IPS-20b (cell line): ENCODE measurements at regions not wholly inside any gene's neighbourhood (a gene's known extent, or its start where the extent isn't known, plus 50 kb on each side); places are given as distances from the start of the nearest gene placed in this dataset.
"Not testable (repeated sequence)": the region's sequence is repeated elsewhere in the genome, so short reads cannot be mapped to it uniquely, and the experiment has no call there.

ENCODE experiments used
- H3K27ac ChIP-seq: one replicate; pipeline ENCODE4 v1.5.1; 2013; ENCODE audit warnings: low read length
- H3K27me3 ChIP-seq: 2 replicates; pipeline ENCODE4 v1.6.1; 2013; ENCODE audit warnings: mild to moderate bottlenecking, low read length, inconsistent platforms; ENCODE audit not compliant: insufficient read depth
- H3K36me3 ChIP-seq: 2 replicates; pipeline ENCODE4 v1.6.1; 2013; ENCODE audit warnings: low read depth, mild to moderate bottlenecking, inconsistent platforms, low read length, moderate library complexity; ENCODE audit not compliant: insufficient read depth
- H3K4me1 ChIP-seq: 2 replicates; pipeline ENCODE4 v1.6.1; 2013; ENCODE audit warnings: mild to moderate bottlenecking, control low read depth, inconsistent platforms, low read length, moderate library complexity; ENCODE audit not compliant: insufficient read depth
- H3K4me3 ChIP-seq: 2 replicates; pipeline ENCODE4 v1.5.1; 2013; ENCODE audit warnings: mild to moderate bottlenecking, low read length, inconsistent platforms
- H3K9ac ChIP-seq: 2 replicates; pipeline ENCODE4 v1.6.1; 2013; ENCODE audit warnings: low read depth, mild to moderate bottlenecking, inconsistent platforms, low read length, moderate library complexity
- H3K9me3 ChIP-seq: 2 replicates; pipeline ENCODE4 v1.6.1; 2013; ENCODE audit warnings: mild to moderate bottlenecking, low read depth, low read length, inconsistent platforms; ENCODE audit not compliant: insufficient read depth

- H3K27me3 ChIP-seq: no peaks in the 10 kb centered on the region
- H3K9ac ChIP-seq: no peak overlapping the region
- peaks cover 2% of the 10 kb centered on the region; the same call in 1 of the 2 replicates for H3K4me1 ChIP-seq
- no peak overlapping the region for H3K27ac ChIP-seq
- H3K4me3 ChIP-seq: no peak overlapping the region
- no peaks in the 10 kb centered on the region for H3K9me3 ChIP-seq
- no peaks in the 10 kb centered on the region for H3K36me3 ChIP-seq
Measured at GRCh38 chr13:24998433-24998832, 97.5 kb upstream of the PABPC3 start.

- Histone ChIP-seq H3K9me3 (no peaks in the 10 kb centered on the region), H3K4me3 (no peak overlapping the region), H3K4me1 (peaks cover 2% of the 10 kb centered on the region; the same call in 1 of the 2 replicates), H3K9ac (no peak overlapping the region), H3K36me3 (no peaks in the 10 kb centered on the region), H3K27me3 (no peaks in the 10 kb centered on the region), H3K27ac (no peak overlapping the region)
Measured at GRCh38 chr13:25001476-25002206, 94.3 kb upstream of the PABPC3 start.

- not testable (repeated sequence) for H3K36me3 ChIP-seq, H3K27me3 ChIP-seq, H3K27ac ChIP-seq, H3K4me3 ChIP-seq, H3K4me1 ChIP-seq, H3K9me3 ChIP-seq, H3K9ac ChIP-seq
Measured at GRCh38 chr13:25002311-25002710, 93.6 kb upstream of the PABPC3 start.

GRCh38 chr13:25004489-25004888 lies 91.4 kb upstream of the PABPC3 start:
- not testable (repeated sequence) for H3K36me3 ChIP-seq, H3K4me1 ChIP-seq, H3K27ac ChIP-seq, H3K4me3 ChIP-seq, H3K9ac ChIP-seq, H3K27me3 ChIP-seq, H3K9me3 ChIP-seq

- not testable (repeated sequence) for H3K27ac ChIP-seq, H3K9ac ChIP-seq, H3K4me1 ChIP-seq, H3K9me3 ChIP-seq, H3K27me3 ChIP-seq, H3K36me3 ChIP-seq
- H3K4me3 ChIP-seq: peak overlapping the region; percentile 11; the same call in 1 of the 2 replicates
Measured at GRCh38 chr13:25005050-25005497, 90.9 kb upstream of the PABPC3 start.

GRCh38 chr13:25007389-25007788 lies 88.5 kb upstream of the PABPC3 start:
- not testable (repeated sequence) for H3K27me3 ChIP-seq, H3K9ac ChIP-seq, H3K27ac ChIP-seq, H3K9me3 ChIP-seq, H3K4me3 ChIP-seq, H3K4me1 ChIP-seq, H3K36me3 ChIP-seq

- not testable (repeated sequence) for H3K9ac ChIP-seq, H3K4me1 ChIP-seq, H3K27ac ChIP-seq, H3K36me3 ChIP-seq, H3K4me3 ChIP-seq, H3K9me3 ChIP-seq
- peaks cover 29% of the 10 kb centered on the region for H3K27me3 ChIP-seq
Measured at GRCh38 chr13:25014398-25014973, 81.5 kb upstream of the PABPC3 start.

- H3K4me3 ChIP-seq, H3K9ac ChIP-seq, H3K9me3 ChIP-seq: not testable (repeated sequence)
Measured at GRCh38 chr13:25017176-25017575, 78.8 kb upstream of the PABPC3 start.

GRCh38 chr13:25017808-25018728 lies 77.9 kb upstream of the PABPC3 start:
- H3K27ac ChIP-seq, H3K36me3 ChIP-seq, H3K9ac ChIP-seq, H3K4me1 ChIP-seq, H3K9me3 ChIP-seq: not testable (repeated sequence)
- Histone ChIP-seq H3K4me3 (peak overlapping the region; percentile 54; the same call in 1 of the 2 replicates), H3K27me3 (peaks cover 43% of the 10 kb centered on the region)

More at GRCh38 chr13:25017176-25017575, 78.8 kb upstream of the PABPC3 start:
- not testable (repeated sequence) for H3K36me3 ChIP-seq, H3K27ac ChIP-seq, H3K4me1 ChIP-seq
- H3K27me3 ChIP-seq: peaks cover 43% of the 10 kb centered on the region

- Histone ChIP-seq H3K27me3 (peaks cover 43% of the 10 kb centered on the region), H3K9me3 (no peaks in the 10 kb centered on the region), H3K4me3 (peak overlapping the region; percentile 54; the same call in 1 of the 2 replicates), H3K36me3 (no peaks in the 10 kb centered on the region), H3K9ac (no peak overlapping the region), H3K27ac (no peak overlapping the region), H3K4me1 (no peaks in the 10 kb centered on the region)
Measured at GRCh38 chr13:25018729-25019115, 77.2 kb upstream of the PABPC3 start.

GRCh38 chr13:25019741-25020140 lies 76.2 kb upstream of the PABPC3 start:
- H3K4me1 ChIP-seq, H3K9me3 ChIP-seq, H3K27ac ChIP-seq, H3K36me3 ChIP-seq, H3K4me3 ChIP-seq, H3K9ac ChIP-seq: not testable (repeated sequence)
- H3K27me3 ChIP-seq: peaks cover 43% of the 10 kb centered on the region
